GM19463 (cell line): ENCODE measurements at regions not wholly inside any gene's neighbourhood (a gene's known extent, or its start where the extent isn't known, plus 50 kb on each side); places are given as distances from the start of the nearest gene placed in this dataset.
"Not testable (repeated sequence)": the region's sequence is repeated elsewhere in the genome, so short reads cannot be mapped to it uniquely, and the experiment has no call there.

Source experiments
- ATAC-seq: cut with Tn5 transposase; IDR thresholded peaks from one replicate; pipeline ENCODE4 v1.9.1; 2021; ENCODE audit warnings: mild to moderate bottlenecking, moderate library complexity; ENCODE audit not compliant: unreplicated experiment

DNA sequence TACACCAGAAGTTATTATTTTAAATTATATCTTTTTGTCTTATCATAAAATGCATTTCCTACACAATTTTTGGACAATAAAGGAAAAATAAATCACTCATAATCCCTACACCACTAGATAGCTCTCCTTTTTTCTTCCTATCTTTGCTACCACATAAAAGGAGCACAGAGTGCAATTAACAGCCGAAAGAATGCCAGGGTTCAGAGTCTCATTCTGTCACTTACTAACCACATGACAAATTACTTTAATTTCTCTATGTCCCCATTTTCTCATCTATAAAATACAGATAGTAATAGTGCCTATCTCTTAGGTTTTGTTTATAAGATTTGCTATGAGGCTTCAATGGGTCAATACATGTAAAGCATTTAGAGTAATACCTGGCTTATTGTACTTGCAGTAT is 158.7 kb upstream of the GRIN3A start:
- no peak for ATAC-seq

DNA sequence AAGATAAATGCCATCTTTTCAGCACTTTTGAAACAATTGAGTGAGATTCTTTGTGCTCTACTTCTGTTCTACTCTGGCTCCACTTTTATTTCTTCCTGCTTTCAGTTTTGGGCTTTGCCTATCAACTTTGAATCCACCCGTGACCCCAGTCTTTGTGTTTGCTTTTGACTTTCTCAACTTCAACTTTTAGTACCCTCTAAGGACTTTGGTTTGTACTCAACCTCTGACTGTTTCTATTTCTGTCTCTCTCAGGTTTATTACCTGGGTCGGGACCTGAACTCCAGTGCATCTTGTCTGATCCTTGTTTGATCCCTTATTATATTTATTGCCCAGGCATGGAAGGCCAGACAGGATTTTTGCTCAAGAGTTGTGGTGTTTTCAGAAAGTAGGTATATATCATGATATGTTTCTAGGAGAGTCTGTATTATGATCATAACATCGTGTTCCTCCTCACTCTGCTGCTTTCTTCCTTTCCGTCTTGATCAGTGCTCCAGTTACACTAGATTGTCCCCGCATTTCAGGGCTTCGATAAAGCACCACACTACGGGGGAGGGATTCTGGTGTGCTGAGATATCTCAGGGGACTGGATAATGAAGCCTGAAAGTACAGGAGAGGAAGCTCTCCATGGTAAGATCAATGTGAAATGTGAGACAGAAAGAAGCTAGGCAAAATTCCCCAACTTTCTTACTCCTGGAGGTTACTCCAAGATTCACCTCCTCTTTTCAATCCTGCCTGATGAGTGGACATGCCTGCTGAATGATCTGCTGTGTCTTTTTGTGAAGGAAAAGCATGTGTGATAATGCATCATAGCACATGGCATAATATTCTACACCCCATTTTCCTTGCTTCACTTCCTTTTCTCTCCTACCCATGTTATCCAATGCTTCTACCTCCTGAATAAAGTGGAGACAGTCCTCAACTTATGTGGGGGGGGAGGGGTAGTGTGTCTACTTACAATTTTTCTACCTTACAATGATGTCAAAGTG is 155.5 kb upstream of the GRIN3A start:
- ATAC-seq: no peak

DNA sequence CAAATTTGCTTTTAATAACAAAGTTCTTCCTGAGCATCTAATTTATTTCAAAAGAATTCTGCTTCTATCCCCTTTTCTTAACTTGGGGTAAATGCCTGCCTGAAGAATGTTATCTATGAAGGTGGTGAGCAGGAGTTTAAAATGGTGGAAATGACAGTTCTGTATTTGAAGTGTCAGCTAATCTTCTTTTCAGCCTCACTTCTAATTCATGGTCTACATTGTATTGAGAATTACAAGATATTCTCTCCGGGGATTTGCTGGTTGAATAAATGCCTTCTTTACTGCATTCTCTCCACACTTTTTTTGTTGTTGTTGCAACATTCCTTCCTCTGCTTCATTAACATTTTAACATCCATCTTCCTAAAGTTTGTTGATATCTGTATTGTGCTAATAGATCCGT is 143.1 kb upstream of the GRIN3A start:
- no peak for ATAC-seq

DNA sequence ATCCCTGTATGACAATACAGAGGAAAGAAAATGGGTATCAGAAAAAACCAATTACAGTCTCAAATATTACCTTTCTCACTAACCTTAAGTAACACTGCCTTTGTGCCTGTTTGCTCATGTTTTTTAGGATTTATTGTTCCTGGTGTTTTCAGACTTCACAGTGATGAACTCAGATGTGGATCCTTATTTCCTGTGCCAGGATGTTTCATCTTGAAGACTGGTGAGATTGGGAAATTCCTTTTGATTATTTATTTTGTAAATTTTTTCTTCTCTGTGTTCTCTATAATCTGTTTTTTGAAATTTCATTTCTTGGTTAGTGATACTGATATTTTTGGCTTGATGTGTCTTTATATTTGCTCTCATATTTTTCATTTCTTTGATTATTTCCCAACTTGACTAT is 142.4 kb upstream of the GRIN3A start:
- no peak for ATAC-seq

- no peak for ATAC-seq
These were observed 140.3 kb upstream of the GRIN3A start for GRCh38 chr9:101878734-101879133.

- ATAC-seq: no peak
These were observed 139.0 kb upstream of the GRIN3A start for GRCh38 chr9:101877439-101877838.

DNA sequence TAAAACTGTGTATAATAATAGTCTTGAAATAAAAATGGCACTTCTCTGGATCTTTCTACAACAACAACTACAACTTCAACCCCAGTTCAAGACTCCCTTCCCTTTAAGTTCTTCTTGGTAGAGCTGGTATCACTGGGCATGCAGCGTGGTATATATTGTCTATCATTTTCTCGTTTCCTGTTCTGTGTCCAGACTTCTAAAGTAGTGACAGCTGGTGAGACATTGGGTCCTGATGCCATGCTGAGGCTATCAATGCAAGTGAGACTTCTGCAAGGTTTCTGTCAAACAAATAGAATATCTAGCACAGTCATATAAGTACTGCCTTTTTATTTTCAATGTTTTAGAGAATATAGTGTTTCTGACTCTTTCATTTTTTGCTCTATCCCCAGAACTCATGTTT is 123.0 kb upstream of the GRIN3A start:
- ATAC-seq: no peak

- no peak for ATAC-seq
These were observed 122.5 kb upstream of the GRIN3A start for GRCh38 chr9:101860920-101861319.

GRCh38 chr9:101859620-101860019 is 121.2 kb upstream of the GRIN3A start:
- no peak for ATAC-seq

DNA sequence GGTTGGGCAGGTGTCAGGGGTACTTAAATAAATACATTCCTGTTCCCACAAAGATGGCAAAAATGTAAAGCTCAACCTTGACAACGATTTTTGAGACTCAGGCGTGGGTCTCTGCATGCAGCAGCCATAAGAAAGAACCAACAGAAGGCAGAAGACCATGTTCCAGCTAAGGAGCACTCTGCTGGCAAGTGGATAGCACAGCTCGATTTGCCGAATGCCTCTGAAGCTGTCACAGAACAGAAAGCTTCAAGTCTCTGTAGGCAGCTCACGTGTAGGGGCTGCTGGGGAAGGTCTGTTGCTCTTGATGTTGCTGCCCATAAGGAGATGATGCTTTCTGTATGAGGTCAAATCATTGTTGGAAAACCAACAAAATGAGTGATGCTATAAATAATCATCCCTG is 119.6 kb upstream of the GRIN3A start:
- no peak for ATAC-seq

GRCh38 chr9:101849102-101849707 is 110.8 kb upstream of the GRIN3A start:
- ATAC-seq: no peak

DNA sequence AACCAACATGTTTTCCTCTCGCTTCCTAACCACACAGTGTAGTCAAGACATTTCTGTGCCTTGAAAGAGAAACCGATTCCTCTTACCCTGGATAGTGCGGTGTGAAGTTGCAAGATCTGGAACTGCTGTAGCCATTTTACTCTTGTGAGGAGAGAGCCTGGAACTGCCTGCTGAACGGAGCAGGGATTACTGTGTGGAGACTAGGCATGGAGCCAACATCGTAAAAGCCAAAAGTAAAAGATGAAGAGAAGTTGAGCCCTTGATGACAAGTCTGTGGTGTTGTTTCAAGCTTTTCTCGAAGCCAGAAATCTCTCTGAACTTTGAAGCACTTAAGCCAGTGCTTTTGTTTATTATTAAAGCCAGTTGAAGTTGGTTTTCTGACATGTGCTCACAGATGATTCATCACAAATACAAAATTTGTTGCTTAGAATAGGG is 110.1 kb upstream of the GRIN3A start:
- ATAC-seq: no peak

DNA sequence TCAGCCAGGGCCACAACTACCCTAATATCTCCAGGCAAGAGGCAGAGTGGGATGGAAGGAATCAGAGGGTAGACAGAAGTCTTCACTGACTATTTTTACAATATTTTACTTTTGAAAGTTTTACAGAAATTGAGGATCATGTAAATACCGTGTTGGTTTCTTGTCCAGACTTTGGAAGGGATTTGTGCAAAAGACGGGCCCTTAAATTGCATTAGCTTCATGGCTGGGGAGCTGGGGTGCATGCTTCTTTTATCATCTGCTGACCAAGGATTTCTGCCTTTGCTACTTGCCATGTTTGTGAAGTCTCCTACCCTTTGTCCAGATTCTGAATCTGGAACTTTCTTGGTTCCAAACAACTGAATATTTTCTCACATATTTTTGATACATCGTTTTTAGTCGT is 107.7 kb upstream of the GRIN3A start:
- no peak for ATAC-seq

- no peak for ATAC-seq
These were observed 102.3 kb upstream of the GRIN3A start for GRCh38 chr9:101840694-101841188.

DNA sequence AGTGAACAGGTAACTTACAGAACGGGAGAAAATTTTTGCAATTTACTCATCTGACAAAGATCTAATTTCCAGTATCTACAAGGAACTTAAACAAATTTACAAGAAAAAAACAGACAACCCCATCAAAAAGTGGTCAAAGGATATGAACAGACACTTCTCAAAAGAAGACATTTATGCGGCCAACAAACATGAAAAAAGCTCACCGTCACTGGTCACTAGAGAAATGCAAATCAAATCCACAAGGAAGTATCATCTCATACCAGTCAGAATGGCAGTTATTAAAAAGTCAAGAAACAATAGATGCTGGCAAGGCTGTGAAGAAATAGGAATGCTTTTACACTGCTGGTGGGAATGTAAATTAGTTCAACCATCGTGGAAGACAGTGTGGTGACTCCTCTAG is 100.5 kb upstream of the GRIN3A start:
- not testable (repeated sequence) for ATAC-seq

- no peak for ATAC-seq
These were observed 97.6 kb upstream of the GRIN3A start for GRCh38 chr9:101836021-101836420.

- ATAC-seq: no peak
These were observed 94.0 kb upstream of the GRIN3A start for GRCh38 chr9:101832486-101832885.

- not testable (repeated sequence) for ATAC-seq
These were observed 83.0 kb upstream of the GRIN3A start for GRCh38 chr9:101821450-101821849.

DNA sequence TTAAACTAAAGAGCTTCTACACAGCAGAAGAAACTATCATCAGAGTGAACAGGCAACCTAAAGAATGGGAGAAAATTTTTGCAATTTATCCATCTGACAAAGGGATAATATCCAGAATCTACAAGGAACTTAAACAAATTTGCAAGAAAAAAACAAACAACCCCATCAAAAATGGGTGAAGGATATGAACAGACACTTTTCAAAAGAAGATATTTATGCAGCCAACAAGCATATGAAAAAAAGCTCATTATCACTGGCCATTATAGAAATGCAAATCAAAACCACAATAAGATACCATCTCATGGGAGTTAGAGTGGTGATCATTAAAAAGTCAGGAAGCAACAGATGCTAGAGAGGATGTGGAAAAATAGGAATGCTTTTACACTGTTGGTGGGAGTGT is 82.5 kb upstream of the GRIN3A start:
- ATAC-seq: not testable (repeated sequence)

GRCh38 chr9:101814064-101814463 is 75.6 kb upstream of the GRIN3A start:
- no peak for ATAC-seq

DNA sequence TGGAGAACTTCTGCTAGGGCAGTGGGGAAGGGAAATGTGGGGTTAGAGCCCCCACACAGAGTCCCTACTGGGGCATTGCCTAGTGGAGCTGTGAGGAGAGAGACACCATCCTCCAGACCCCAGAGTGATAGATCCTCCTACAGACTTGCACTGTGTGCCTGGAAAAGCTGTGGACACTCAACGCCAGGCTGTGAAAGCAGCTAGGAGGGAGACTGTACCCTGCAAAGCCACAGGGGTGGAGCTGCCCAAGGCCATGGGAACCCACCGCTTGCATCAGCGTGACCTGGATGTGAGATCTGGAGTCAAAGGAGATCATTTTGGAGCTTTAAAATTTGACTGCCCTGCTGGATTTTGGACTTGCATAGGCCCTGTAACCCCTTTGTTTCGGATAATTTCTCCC is 69.4 kb upstream of the GRIN3A start:
- not testable (repeated sequence) for ATAC-seq

DNA sequence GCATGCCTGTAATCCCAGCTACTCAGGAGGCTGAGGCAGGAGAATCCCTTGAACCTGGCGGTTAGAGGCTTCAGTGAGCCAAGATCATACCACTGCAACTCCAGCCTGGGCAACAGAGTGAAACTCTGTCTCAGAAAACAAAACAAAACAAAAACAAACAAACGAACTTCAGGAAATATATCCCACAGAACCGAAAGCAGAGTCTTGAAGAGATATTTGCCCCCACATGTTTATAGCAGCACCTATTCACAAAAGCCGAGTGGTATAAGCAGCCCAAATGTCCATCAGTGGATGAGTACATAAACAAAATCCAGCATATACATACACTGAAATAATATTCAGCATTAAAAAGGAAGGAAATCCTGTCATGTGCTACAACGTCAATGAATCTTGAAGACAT is 57.6 kb upstream of the GRIN3A start:
- ATAC-seq: no peak
